Prostate gland (tissue), 2 donors: ENCODE measurements at regions not wholly inside any gene's neighbourhood (a gene's known extent, or its start where the extent isn't known, plus 50 kb on each side); places are given as distances from the start of the nearest gene placed in this dataset.
"Not testable (repeated sequence)": the region's sequence is repeated elsewhere in the genome, so short reads cannot be mapped to it uniquely, and the experiment has no call there.

Experiments
- CTCF ChIP-seq, 4 experiments: fragments of 200-600 bp in 2 of 4; fragments of 450-650 bp in 2 of 4; sonication (generic) in 2 of 4; IDR thresholded peaks; 1 replicate in 3 of 4; 2 replicates in 1 of 4; pipeline ENCODE4 v1.5.1; 2016 to 2019; ENCODE audit warnings: antibody characterized with exemption in 4 of 4, mild to moderate bottlenecking in 2 of 4, moderate library complexity in 2 of 4
- POLR2A ChIP-seq: fragments of 450-650 bp; IDR thresholded peaks from one replicate; pipeline ENCODE4 v1.6.1; 2016; ENCODE audit warnings: antibody characterized with exemption, mild to moderate bottlenecking

- not testable (repeated sequence) for TF ChIP-seq CTCF (IDR thresholded peaks at IDR 0.05); POLR2A
Measured at GRCh38 chr21:9747870-9748269, 773.5 kb upstream of the TPTE start.
